ENCODE measurements at regions not wholly inside any gene's neighbourhood (a gene's known extent, or its start where the extent isn't known, plus 50 kb on each side); places are given as distances from the start of the nearest gene placed in this dataset.
"Not testable (repeated sequence)": the region's sequence is repeated elsewhere in the genome, so short reads cannot be mapped to it uniquely, and the experiment has no call there.

- TF ChIP-seq POLR2A (IDR thresholded peaks at IDR 0.05; ENCODE audit: borderline replicate concordance, extremely low read depth, insufficient read depth, insufficient read length); CTCF (IDR thresholded peaks at IDR 0.05 in 2 of 3, conservative IDR thresholded peaks at IDR 0.05 in 1 of 3; ENCODE audit: borderline replicate concordance in 1 of 3, insufficient read depth in 1 of 3, low read depth in 2 of 3, low read length in 2 of 3); ZFX (IDR thresholded peaks at IDR 0.05); ATF3 (IDR thresholded peaks at IDR 0.05); EZH2 (IDR thresholded peaks at IDR 0.05); YY1 (IDR thresholded peaks at IDR 0.05; ENCODE audit: extremely low read depth, insufficient replicate concordance, low read depth, low read length); ZNF274 (IDR thresholded peaks at IDR 0.05; ENCODE audit: low read depth, low read length): not testable (repeated sequence)
These were observed 522.1 kb downstream of the TMEM135 start for GRCh38 chr11:87559852-87560251.

Data from HCT116 (cell line).